GM12878 (cell line): ENCODE measurements at regions not wholly inside any gene's neighbourhood (a gene's known extent, or its start where the extent isn't known, plus 50 kb on each side); places are given as distances from the start of the nearest gene placed in this dataset.

Source experiments
- ATAC-seq: fragments of 200-7000 bp; cut with Tn5 transposase; 3 replicates; pipeline ENCODE4 v1.9.1; 2020; ENCODE audit warnings: mild to moderate bottlenecking, moderate library complexity
- BruUV-seq: library from RNA; stranded (reverse); fragments of 400-500 nt; replicated peaks from 2 replicates; lab custom pipeline; 2021; lab: Mats Ljungman, UMichigan
- CTCF ChIA-PET: fragments of 300-600 bp; sonication (Branson Sonifier 250); formaldehyde crosslinking; extraction: SDS; loops from one replicate; lab custom pipeline; 2021; ENCODE audit warnings: inconsistent platforms; lab: Yijun Ruan, JAX
- POLR2A ChIA-PET: fragments of 350-600 bp; formaldehyde crosslinking; extraction: SDS; loops from one replicate; lab custom pipeline; 2021; ENCODE audit warnings: inconsistent platforms; lab: Charles Lee
- RAD21 ChIA-PET: fragments of 300-600 bp; sonication (Branson Sonifier 250); formaldehyde crosslinking; loops from one replicate; lab custom pipeline; 2023; ENCODE audit warnings: antibody characterized with exemption; ENCODE audit not compliant: unreplicated experiment; lab: Charles Lee
- SMC1A ChIA-PET: fragments of 300-600 bp; sonication (Branson Sonifier 250); formaldehyde crosslinking; loops from one replicate; lab custom pipeline; 2023; ENCODE audit not compliant: unreplicated experiment, uncharacterized antibody; lab: Charles Lee
- DNase-seq: peaks from one replicate; pipeline ENCODE4 v3.0.0-alpha.2; 2011; ENCODE audit warnings: low read depth, low spot score
- FAIRE-seq: peaks from 3 replicates; lab custom pipeline; 2011; peaks lifted over from hg19 to GRCh38; lab: Jason Lieb, UNC
- H2AFZ ChIP-seq: 2 replicates; pipeline ENCODE4 v1.6.0; 2011; ENCODE audit warnings: low read depth, low read length, control low read depth; ENCODE audit not compliant: control insufficient read depth
- H3K27ac ChIP-seq: 2 replicates; pipeline ENCODE4 v1.5.1; 2011; ENCODE audit warnings: control low read depth; ENCODE audit not compliant: control insufficient read depth, insufficient read depth
- H3K27me3 ChIP-seq, 2 experiments: replicated peaks in 1 of 2; 2 replicates each; pipeline versions ENCODE4 v1.6.0 to v1.6.1; 2011; ENCODE audit warnings: low read length in 1 of 2; ENCODE audit not compliant: control insufficient read depth in 2 of 2, insufficient read depth in 2 of 2
- H3K36me3 ChIP-seq, 2 experiments: 2 replicates each; pipeline ENCODE4 v1.5.1; 2011; ENCODE audit warnings: low read length in 1 of 2; ENCODE audit not compliant: control insufficient read depth in 2 of 2, insufficient read depth in 2 of 2
- H3K4me1 ChIP-seq: 2 replicates; pipeline ENCODE4 v1.6.1; 2011; ENCODE audit warnings: mild to moderate bottlenecking, low read length, moderate library complexity, mixed read lengths; ENCODE audit not compliant: control insufficient read depth, insufficient read depth
- H3K4me2 ChIP-seq: 2 replicates; pipeline ENCODE4 v1.6.0; 2011; ENCODE audit warnings: control low read depth; ENCODE audit not compliant: control insufficient read depth, insufficient read depth
- H3K4me3 ChIP-seq: fragments of 200-600 bp; sonication (generic); 2 replicates; pipeline ENCODE4 v1.5.1; 2016
- H3K79me2 ChIP-seq: 2 replicates; pipeline ENCODE4 v1.6.0; 2011; ENCODE audit warnings: low read length; ENCODE audit not compliant: control insufficient read depth, insufficient read depth
- H3K9ac ChIP-seq: 2 replicates; pipeline ENCODE4 v1.8.0; 2011; ENCODE audit warnings: low read length, control low read depth, mixed read lengths; ENCODE audit not compliant: control insufficient read depth, insufficient read depth
- H3K9me3 ChIP-seq: replicated peaks from 3 replicates; pipeline ENCODE4 v1.5.1; 2011; ENCODE audit warnings: mild to moderate bottlenecking, low read length; ENCODE audit not compliant: control insufficient read depth, insufficient read depth
- H4K20me1 ChIP-seq: 2 replicates; pipeline ENCODE4 v1.6.0; 2011; ENCODE audit not compliant: control insufficient read depth, insufficient read depth
- ATF7 ChIP-seq: fragments of 450-650 bp; IDR thresholded peaks from 2 replicates; pipeline ENCODE4 v1.6.1; 2016; ENCODE audit warnings: low read depth, mild to moderate bottlenecking
- BCL11A ChIP-seq: IDR thresholded peaks from 2 replicates; pipeline ENCODE4 v1.6.1; 2011; ENCODE audit warnings: low read depth, low read length
- BMI1 ChIP-seq: fragments of 450-650 bp; IDR thresholded peaks from 2 replicates; pipeline ENCODE4 v1.6.1; 2016; ENCODE audit warnings: mild to moderate bottlenecking, moderate library complexity, borderline replicate concordance
- DPF2 ChIP-seq: fragments of 450-650 bp; IDR thresholded peaks from 2 replicates; pipeline ENCODE4 v1.6.1; 2017; ENCODE audit warnings: mild to moderate bottlenecking
- FOS ChIP-seq: IDR thresholded peaks from 3 replicates; pipeline ENCODE4 v1.6.1; 2011; ENCODE audit warnings: borderline replicate concordance; ENCODE audit not compliant: insufficient read length; ENCODE audit errors: extremely low read depth
- HDAC2 ChIP-seq: fragments of 200-600 bp; sonication (generic); IDR thresholded peaks from 2 replicates; pipeline ENCODE4 v1.6.1; 2017
- HDGF ChIP-seq: fragments of 450-650 bp; IDR thresholded peaks from 2 replicates; pipeline ENCODE4 v1.6.1; 2016; ENCODE audit warnings: antibody characterized with exemption
- IKZF1 ChIP-seq: fragments of 450-650 bp; conservative IDR thresholded peaks from 2 replicates; pipeline ENCODE4 v1.6.1; 2017; ENCODE audit warnings: antibody characterized with exemption, mild to moderate bottlenecking
- JUND ChIP-seq: IDR thresholded peaks from 2 replicates; pipeline ENCODE4 v1.6.1; 2012; ENCODE audit warnings: low read depth, mild to moderate bottlenecking, low read length, improper control_type of control experiment, moderate library complexity
- LARP7 ChIP-seq: fragments of 450-650 bp; IDR thresholded peaks from 2 replicates; pipeline ENCODE4 v1.6.1; 2017; ENCODE audit warnings: mild to moderate bottlenecking
- MEF2B ChIP-seq: fragments of 450-650 bp; IDR thresholded peaks from 2 replicates; pipeline ENCODE4 v1.6.1; 2018; ENCODE audit warnings: mild to moderate bottlenecking, moderate library complexity; ENCODE audit not compliant: partially characterized antibody, poor library complexity, severe bottlenecking
- MYC ChIP-seq: IDR thresholded peaks from 2 replicates; pipeline ENCODE4 v1.6.1; 2011; ENCODE audit warnings: mild to moderate bottlenecking, low read length, moderate library complexity, inconsistent platforms; ENCODE audit not compliant: insufficient read depth, insufficient replicate concordance, insufficient read length, severe bottlenecking
- RELA ChIP-seq: fragments of 450-650 bp; IDR thresholded peaks from 2 replicates; pipeline ENCODE4 v1.8.0; 2014; ENCODE audit warnings: borderline replicate concordance; ENCODE audit not compliant: partially characterized antibody
- SIN3A ChIP-seq: IDR thresholded peaks from 2 replicates; pipeline ENCODE4 v1.6.1; 2012; ENCODE audit warnings: low read depth, low read length, improper control_type of control experiment
- SIX5 ChIP-seq: IDR thresholded peaks from 2 replicates; pipeline ENCODE4 v1.6.1; 2011; ENCODE audit warnings: mild to moderate bottlenecking, low read depth, low read length, moderate library complexity; ENCODE audit not compliant: severe bottlenecking
- SMARCA5 ChIP-seq: fragments of 450-650 bp; IDR thresholded peaks from 2 replicates; pipeline ENCODE4 v1.6.1; 2017; ENCODE audit warnings: mild to moderate bottlenecking
- YBX1 ChIP-seq: fragments of 450-650 bp; IDR thresholded peaks from 2 replicates; pipeline ENCODE4 v1.6.1; 2016; ENCODE audit warnings: antibody characterized with exemption
- YY1 ChIP-seq: IDR thresholded peaks from 2 replicates; pipeline ENCODE4 v1.6.1; 2011; ENCODE audit warnings: low read depth, mild to moderate bottlenecking, low read length
- WGBS: methylation state at CpG from one replicate; pipeline ENCODE4 v1.1.6; 2016; ENCODE audit warnings: low lambda C conversion rate; ENCODE audit not compliant: insufficient replicate concordance, insufficient coverage; ENCODE audit errors: missing lambda C conversion rate; 5-methylcytosine and 5-hydroxymethylcytosine counted together
- in situ Hi-C: fragments of 300-500 bp; cut with MboI; formaldehyde crosslinking; loops from 9 replicates; pipeline ENCODE4 v1.14.3; 2018; ENCODE audit warnings: mixed read lengths
- intact Hi-C: fragments of 100-400 bp; cut with micrococcal nuclease; formaldehyde crosslinking; loops from one replicate; pipeline ENCODE4 v1.14.2; 2022; ENCODE audit not compliant: unreplicated experiment

GRCh38 chr3:64405211-64405835 lies 180.1 kb upstream of the PRICKLE2 start:
- 90% methylated on average over 1 of the region's 1 CpG for WGBS
- H3K79me2 ChIP-seq = no peaks in the 10 kb centered on the region
- in situ Hi-C loops = no loop called here

GRCh38 chr3:64400706-64401105 lies 175.4 kb upstream of the PRICKLE2 start:
- no TSS peak for BruUV-seq
- intact Hi-C loops (loop anchor here (5.0 kb wide), 1 partner anchor 62 kb away; no protein-coding TSS in a partner anchor), in situ Hi-C loops (no loop called here)
- POLR2A ChIA-PET = interaction anchor here (1.0 kb wide), 2 partner anchors 9 to 62 kb away, joined by 3 to 4 read pairs; no protein-coding TSS in a partner anchor
- Histone ChIP-seq H3K36me3 (no peaks in the 10 kb centered on the region), H4K20me1 (no peaks in the 10 kb centered on the region), H3K9me3 (no peaks in the 10 kb centered on the region), H3K27ac (no peak overlapping the region), H3K27me3 (no peaks in the 10 kb centered on the region), H3K9ac (no peak overlapping the region), H3K4me1 (no peaks in the 10 kb centered on the region), H3K4me2 (no peak overlapping the region), H2AFZ (no peak overlapping the region), H3K79me2 (no peaks in the 10 kb centered on the region), H3K4me3 (no peak overlapping the region)
- FAIRE-seq (no peak), ATAC-seq (no peak), DNase-seq (no peak)
- CTCF ChIA-PET = interaction anchor here (0.9 to 9.8 kb wide), 26 partner anchors 8 to 377 kb away, joined by 3 to 70 read pairs (median 4); partner anchors contain the start of genes PRICKLE2 and PSMD6
- WGBS = 33% methylated on average over 3 of the region's 3 CpGs
- RAD21 ChIA-PET = interaction anchor here (1.0 to 4.5 kb wide), 13 partner anchors 11 to 178 kb away, joined by 3 to 32 read pairs (median 4); partner anchors contain the start of gene PRICKLE2
- SMC1A ChIA-PET = interaction anchor here (0.8 to 9.4 kb wide), 26 partner anchors 11 to 378 kb away, joined by 3 to 86 read pairs (median 4); partner anchors contain the start of gene PRICKLE2
- no peak for TF ChIP-seq HDAC2
- no peak for TF ChIP-seq DPF2
- no peak for TF ChIP-seq YBX1
- TF ChIP-seq BCL11A = no peak
- no peak for TF ChIP-seq YY1
- no peak for TF ChIP-seq BMI1
- TF ChIP-seq RELA = no peak
- TF ChIP-seq SIX5 = no peak
- TF ChIP-seq SIN3A = no peak
- TF ChIP-seq FOS = no peak
- TF ChIP-seq MEF2B = no peak
- no peak for TF ChIP-seq JUND
- no peak for TF ChIP-seq LARP7
- no peak for TF ChIP-seq IKZF1
- no peak for TF ChIP-seq SMARCA5
- TF ChIP-seq MYC = no peak
- no peak for TF ChIP-seq ATF7

More at GRCh38 chr3:64405211-64405835, 180.1 kb upstream of the PRICKLE2 start:
- H3K4me1 ChIP-seq = no peaks in the 10 kb centered on the region
- no peak for TF ChIP-seq SIN3A
- no peak for TF ChIP-seq HDGF
- TF ChIP-seq, all 136 proteins: peak for 0
- ChIA-PET RAD21 (interaction anchor here (0.9 to 2.7 kb wide), 3 partner anchors 59 to 139 kb away, joined by 3 to 17 read pairs (median 10); no protein-coding TSS in a partner anchor), POLR2A (interaction anchor here (1.1 to 1.5 kb wide), 2 partner anchors 13 to 325 kb away, joined by 4 to 6 read pairs; no protein-coding TSS in a partner anchor), CTCF (interaction anchor here (0.9 to 9.8 kb wide), 8 partner anchors 9 to 444 kb away, joined by 3 to 70 read pairs (median 4); no protein-coding TSS in a partner anchor), SMC1A (interaction anchor here (0.9 to 8.7 kb wide), 17 partner anchors 8 to 83 kb away, joined by 3 to 72 read pairs (median 4); no protein-coding TSS in a partner anchor)
- H3K4me2 ChIP-seq = no peak overlapping the region
- no TSS peak for BruUV-seq
- H3K36me3 ChIP-seq = no peaks in the 10 kb centered on the region
- ATAC-seq (no peak), FAIRE-seq (no peak), DNase-seq (no peak)
- H4K20me1 ChIP-seq = no peaks in the 10 kb centered on the region
- H3K27me3 ChIP-seq = no peaks in the 10 kb centered on the region
- no peak overlapping the region for H3K4me3 ChIP-seq
- H3K9me3 ChIP-seq = no peaks in the 10 kb centered on the region
- no peak overlapping the region for H3K27ac ChIP-seq
- intact Hi-C loops = no loop called here
- H2AFZ ChIP-seq = no peak overlapping the region
- no peak overlapping the region for H3K9ac ChIP-seq
